NCI-H1436 treated with DMSO at 0.1 percent for 48 hours (cell line): ENCODE measurements at regions not wholly inside any gene's neighbourhood (a gene's known extent, or its start where the extent isn't known, plus 50 kb on each side); places are given as distances from the start of the nearest gene placed in this dataset.
"Not testable (repeated sequence)": the region's sequence is repeated elsewhere in the genome, so short reads cannot be mapped to it uniquely, and the experiment has no call there.

Source experiments
- DNase-seq: peaks from one replicate; lab custom pipeline; 2025; lab: John Stamatoyannopoulos, UW

DNA sequence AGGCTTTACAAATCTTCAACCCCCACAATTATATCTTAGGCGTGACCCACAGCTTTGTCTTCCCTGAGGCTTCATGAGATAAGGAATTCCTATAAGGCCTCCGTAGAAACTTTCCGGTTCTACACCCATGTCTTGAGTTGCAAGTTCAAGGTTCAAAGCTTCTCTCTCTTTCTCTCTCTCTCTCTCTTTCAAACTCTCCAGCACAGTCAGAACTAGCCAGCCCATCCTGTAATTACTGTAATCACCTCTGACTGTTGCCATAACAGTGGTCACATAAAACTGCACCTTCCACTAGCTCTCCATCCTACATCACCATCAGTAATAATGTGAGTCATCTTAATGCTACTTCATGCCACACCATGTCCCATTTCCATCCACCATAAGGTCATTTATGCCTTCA, 90.0 kb upstream of the NFASC start:
- DNase-seq: no peak

DNA sequence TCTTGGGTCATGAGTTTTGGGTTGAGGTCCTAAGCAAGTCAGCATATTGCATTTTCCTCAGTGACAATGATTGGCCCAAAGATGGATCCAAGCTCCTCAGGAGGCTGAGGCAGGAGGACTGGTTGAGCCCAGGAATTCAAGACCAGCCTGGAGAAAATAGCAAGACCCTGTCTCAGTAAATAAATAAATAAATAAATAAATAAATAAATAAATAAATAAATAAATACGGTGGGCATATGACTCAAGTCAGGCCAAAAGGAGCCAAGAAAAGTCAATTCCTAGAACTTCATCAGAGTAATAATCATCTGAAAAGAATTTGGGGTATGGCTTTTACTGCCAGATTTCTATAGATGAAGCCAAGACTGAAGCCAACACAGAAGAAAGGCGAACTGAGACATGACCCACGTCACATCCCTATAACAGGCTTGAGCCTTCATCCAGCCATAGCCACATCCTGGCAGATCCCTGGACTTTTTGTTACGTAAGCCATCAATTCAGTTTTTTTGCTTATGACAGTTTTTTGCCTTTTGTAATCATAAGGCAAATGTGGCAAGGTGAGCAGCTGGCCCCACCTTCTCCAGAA, 88.5 kb upstream of the NFASC start:
- no peak for DNase-seq

DNA sequence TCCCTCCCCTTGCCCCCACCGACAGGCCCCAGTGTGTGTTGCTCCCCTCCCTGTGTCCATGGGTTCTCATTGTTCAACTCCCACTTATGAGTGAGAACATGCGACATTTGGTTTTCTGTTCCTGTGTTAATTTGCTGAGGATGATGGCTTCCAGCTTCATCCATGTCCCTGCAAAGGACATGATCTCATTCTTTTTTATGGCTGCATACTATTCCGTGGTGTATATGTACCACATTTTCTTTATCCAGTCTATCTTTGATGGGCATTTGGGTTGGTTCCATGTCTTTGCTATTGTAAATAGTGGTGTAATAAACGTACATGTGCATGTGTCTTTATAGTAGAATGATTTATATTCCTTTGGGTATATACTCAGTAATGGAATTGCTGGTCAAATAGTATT, 85.6 kb upstream of the NFASC start:
- not testable (repeated sequence) for DNase-seq

DNA sequence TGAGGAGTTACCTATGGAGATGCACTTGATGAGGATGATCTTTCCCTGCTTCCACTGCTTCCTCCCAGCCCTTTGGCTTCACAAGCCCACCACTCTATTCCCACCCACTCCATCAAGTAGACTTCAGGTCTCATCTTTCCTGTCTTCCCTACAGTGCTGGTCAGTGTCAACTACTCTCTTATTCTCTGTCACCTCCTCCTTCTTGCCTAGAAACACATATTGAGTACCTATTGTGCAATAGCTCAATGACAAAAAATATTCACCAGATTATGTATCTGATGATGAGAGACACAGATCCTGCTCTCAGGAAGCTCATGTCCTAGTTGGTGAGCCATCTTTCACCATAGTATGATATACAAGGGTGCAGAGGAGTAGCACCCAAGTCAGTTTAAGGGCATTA, 82.2 kb upstream of the NFASC start:
- no peak for DNase-seq

DNA sequence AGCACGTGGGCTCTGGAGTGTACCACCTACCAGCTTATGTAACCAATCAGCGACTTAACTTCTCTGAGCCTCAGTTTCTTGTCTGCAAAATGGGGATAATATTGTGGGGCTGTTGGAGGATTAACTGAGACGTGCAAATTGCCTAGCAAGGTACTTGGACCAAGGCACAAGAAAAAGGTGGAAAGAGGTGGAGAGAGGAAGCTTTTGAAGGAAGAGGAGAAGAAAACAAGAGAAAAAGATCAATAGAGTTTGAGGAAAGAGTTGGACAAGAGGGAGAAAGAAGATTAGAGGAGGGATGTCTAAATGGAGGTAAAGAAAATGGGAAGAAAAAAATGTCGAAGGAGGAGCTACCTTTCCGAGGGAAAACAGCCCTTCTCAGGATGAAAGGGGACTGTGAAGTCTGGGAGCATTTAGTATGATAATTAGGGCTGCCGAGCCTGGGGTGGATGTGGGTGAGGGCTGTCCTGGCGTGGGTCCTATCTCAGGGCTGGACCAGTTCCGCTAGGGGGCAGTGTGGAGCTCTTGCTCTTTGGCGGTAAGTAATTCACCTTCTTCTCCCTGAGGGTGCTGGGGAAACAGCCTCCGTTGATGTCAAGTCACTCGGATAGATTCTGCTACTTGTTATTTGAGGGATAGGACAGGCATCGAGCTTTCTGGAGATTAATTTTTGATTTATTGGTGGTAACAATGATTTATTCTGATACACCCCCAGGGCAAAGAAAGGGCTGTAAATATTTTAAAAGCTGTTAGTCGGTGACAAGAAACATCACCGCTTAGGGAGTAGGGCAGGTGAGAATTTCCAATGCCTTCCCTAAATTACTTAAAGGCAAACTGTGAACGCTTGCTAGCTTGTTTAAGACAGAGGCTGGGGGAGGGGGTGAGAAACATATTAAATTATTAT, 79.0 kb upstream of the NFASC start:
- DNase-seq: peak; percentile 44

DNA sequence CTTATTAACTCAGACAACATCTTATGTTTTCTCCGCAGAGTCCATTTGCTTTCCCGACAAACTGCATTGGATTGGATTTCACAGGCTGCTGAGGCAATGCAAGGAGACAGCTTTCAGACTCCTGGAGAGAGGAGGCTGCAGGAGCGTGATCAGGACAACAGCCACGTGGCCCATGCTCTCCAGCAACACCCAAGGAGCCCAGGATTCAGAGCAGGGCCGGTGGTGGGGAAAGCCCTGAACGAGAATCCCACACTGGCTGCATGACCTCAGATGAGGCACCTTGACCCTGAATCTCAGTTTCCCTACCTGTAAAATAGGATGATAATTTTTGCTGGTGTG, 78.3 kb upstream of the NFASC start:
- DNase-seq: no peak

GRCh38 chr1:204793259-204793914, 77.3 kb upstream of the NFASC start:
- no peak for DNase-seq

DNA sequence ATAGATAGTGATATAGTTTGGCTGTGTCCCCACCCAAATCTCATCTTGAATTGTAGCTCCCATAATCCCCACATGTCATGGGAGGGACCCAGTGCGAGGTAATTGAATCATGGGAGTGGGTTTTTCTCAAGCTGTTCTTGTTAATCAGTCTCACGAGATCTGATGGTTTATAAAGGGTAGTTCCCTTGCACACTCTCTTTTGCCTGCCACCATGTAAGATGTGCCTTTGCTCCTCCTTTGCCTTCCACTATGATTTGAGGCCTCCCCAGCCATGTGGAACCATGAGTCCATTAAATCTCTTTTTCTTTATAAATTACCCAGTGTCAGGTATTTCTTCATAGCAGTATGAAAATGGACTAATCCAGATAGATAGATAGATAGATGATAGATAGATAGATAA, 73.8 kb upstream of the NFASC start:
- DNase-seq: not testable (repeated sequence)

GRCh38 chr1:204797401-204797800, 73.3 kb upstream of the NFASC start:
- DNase-seq: no peak

DNA sequence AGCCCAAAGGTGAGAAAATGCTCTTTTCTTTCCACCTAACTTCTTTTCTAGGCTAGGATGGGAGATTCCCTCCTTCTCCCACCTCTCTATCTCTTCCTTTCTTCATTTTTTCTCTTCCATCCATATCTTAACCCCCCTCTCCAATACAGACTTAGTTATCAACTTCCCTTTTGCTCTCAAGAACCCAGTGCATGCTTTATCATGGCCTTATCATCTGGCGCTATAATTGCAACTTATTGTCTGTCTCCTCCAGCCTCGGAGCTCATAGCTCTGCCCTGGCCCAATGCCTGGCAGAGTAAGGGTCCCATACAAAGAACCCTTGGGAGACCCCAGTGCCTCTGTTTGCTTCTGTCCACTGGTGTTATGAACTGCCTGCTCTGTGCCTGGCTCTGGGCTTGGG, 71.0 kb upstream of the NFASC start:
- DNase-seq: no peak

DNA sequence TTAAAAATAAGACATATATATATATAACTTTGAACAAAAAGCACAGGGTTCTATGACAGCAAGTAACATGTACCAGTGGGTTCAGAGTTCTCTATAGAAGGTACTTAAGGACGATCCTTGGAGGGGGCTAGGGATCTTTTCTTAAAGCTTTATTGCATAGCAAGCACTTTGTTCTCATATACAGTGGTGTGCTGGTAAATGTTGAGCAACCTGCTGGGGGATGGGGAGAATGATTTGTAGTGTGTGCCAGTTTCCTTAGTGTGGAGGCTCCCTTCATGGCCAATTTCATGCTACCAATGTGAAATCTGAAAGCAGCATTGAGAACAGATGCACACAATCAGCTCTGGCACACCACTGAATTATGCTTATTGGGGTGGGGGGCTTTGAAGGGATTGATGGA, 69.5 kb upstream of the NFASC start:
- no peak for DNase-seq

GRCh38 chr1:204802401-204803175, 68.1 kb upstream of the NFASC start:
- DNase-seq: no peak

DNA sequence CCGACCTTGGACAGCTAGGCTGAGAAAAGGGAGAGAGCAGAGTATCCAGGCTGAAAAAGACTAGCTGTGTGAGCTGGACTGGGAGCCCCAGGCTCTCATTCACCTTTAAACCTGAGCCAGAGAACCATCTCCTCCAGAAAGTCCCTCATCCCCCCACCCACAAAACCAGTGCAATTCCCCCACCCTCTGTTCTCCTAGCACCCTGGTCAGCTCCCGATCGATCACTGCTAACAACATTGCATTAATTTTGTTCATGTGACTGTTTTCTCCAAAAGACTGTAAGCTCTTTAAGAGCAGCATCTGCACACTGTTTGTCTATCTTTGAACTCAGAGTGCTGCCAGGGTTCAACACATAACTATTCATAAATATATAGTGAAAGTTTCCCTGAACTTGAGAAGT, 67.1 kb upstream of the NFASC start:
- no peak for DNase-seq

GRCh38 chr1:204806943-204807687, 63.5 kb upstream of the NFASC start:
- peak; percentile 74 for DNase-seq

- no peak for DNase-seq
Observed at GRCh38 chr1:204809488-204809887, 61.2 kb upstream of the NFASC start.

- no peak for DNase-seq
Observed at GRCh38 chr1:204812842-204813241, 57.8 kb upstream of the NFASC start.

GRCh38 chr1:204813522-204813921, 57.1 kb upstream of the NFASC start:
- no peak for DNase-seq

- no peak for DNase-seq
Observed at GRCh38 chr1:204814166-204814884, 56.3 kb upstream of the NFASC start.

DNA sequence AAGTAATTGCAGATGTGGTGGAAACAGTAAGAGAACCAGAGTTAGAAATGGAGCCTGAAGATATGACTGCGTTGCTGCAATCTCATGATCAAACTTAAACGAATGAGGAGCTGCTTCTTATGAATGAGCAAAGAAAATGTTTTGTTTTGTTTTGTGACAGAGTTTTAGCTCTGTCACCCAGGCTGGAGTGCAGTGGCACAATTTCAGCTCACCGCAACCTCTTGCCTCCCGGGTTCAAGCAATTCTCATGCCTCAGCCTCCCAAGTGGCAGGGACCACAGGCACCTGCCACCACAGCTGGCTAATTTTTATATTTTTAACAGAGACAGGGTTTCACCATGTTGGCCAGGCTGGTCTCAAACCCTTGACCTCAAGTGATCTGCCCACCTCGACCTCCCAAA, 53.3 kb upstream of the NFASC start:
- DNase-seq: no peak

GRCh38 chr1:204818998-204819397, 51.7 kb upstream of the NFASC start:
- DNase-seq: no peak

- no peak for DNase-seq
Observed at GRCh38 chr1:204819495-204819894, 51.2 kb upstream of the NFASC start.
